GM18907 (cell line): ENCODE measurements at regions not wholly inside any gene's neighbourhood (a gene's known extent, or its start where the extent isn't known, plus 50 kb on each side); places are given as distances from the start of the nearest gene placed in this dataset.

ENCODE experiments used
- ATAC-seq: cut with Tn5 transposase; IDR thresholded peaks from one replicate; pipeline ENCODE4 v1.9.1; 2021; ENCODE audit warnings: mild to moderate bottlenecking, moderate library complexity; ENCODE audit not compliant: unreplicated experiment

DNA sequence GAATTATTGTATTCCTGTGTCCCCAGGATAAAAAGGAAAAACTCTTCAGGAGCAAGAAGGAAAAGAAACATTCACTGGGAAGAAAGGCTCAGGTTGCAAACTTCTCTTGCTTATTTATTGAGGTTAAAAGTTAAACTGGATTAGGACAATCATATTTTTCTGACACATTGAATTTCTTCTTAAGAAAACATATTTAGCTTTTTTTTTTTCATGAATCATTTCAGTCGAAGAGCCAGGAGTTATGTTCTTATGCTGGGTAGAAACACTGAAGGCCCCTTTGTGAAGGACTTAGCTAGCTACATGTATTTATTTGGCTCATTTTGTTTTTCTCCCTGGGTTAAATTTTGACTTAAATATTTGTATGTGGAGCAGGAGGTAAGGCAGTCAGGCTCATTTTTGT is 434.0 kb downstream of the KLF5 start:
- no peak for ATAC-seq

DNA sequence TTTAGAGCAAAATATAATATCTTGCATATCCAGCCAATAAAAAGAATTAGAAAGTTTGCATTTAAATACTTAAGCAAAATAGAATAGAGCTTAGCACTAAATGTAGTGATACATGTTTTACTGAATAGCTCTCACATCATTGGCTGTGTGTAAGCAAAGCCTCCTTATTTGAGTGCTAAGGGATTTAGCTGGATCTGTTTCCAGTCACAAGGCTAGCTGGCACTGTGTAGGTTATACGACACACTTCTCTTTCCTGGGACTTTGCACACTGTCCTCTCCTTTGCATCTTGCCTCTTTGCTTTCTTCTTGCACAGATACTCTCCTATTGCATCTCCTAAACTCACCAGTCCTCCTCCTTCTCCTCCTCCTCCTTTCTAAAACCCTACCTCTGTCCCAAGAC is 423.8 kb downstream of the KLF5 start:
- no peak for ATAC-seq

DNA sequence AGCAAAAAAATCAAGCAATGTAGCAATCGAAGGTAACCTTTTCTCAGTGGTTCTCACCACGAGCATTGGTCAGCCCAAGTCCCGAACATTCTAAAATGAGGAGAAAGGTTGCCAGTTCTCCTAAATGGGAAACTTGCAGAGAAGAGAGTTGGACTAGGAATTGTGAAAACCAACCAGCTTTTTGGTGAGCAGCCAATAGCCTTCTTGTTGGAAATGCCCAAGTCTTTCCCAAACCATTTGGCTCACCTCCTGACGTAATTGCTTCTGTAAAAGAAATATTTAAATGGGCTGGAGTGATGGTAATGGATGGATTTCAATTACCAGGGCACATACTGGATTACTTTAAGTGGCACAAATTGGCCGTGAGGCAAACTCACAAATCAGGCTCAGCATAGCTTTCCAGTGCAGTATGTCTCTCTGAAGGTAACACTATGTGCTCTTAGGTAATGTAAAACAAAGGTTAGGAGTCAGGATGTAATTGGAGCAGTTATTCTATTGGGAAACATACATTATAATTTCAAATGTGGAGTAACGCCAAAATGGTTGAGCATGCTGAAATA is 423.2 kb downstream of the KLF5 start:
- ATAC-seq = no peak

DNA sequence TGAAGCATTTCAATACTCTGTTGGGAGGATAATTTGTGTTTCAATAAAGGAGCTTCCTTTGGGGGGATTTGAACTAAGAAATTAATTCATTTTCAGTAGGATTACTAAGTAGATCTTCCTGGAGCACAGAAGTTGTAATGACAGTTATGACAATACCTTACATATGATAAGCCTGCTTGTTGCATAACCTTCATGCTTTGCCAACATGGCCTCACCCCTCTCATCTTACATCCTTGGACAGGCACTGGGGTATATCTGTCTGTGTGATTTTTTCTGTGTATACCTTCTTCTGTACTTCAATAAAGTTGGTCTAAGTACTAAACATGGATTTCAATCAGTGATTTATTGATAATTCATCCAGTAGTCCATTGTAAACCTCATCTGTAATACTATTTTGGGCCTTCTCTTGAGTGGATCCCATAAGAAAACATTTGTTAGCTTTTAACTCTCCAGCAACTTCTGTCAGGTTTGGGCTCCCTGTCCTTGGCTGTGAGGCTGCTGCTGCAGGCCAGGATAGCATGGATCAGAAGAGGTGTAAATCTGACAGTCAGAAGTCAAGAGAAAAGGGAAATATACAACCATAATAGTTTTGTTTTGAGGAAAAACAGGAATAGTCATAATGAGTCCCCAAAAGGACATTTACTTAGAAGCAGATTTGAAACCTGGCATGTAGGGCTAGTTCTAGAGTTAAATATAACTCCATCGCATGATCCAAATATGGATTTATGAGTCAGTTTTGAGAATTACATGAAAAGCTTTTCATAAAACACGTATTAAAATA is 422.2 kb downstream of the KLF5 start:
- no peak for ATAC-seq

DNA sequence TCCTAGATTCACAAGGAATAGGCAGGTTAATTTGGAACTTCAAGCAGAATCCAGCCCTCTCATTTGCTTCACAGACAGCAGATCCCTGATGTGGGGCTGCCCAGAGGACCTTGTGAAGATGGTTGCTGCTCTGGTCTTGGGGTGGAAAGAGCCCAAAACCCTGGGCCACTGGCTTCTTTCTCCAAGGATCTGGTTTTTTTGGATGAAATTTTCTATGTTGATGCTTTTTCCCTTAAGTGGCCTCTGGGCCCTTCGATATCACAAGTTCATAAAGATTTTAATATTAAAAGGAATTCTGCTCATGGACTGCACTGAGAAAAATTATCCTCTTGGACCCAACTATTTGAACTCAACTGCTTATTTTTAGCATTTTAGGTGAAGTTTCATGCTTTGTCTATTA is 421.1 kb downstream of the KLF5 start:
- ATAC-seq = no peak

DNA sequence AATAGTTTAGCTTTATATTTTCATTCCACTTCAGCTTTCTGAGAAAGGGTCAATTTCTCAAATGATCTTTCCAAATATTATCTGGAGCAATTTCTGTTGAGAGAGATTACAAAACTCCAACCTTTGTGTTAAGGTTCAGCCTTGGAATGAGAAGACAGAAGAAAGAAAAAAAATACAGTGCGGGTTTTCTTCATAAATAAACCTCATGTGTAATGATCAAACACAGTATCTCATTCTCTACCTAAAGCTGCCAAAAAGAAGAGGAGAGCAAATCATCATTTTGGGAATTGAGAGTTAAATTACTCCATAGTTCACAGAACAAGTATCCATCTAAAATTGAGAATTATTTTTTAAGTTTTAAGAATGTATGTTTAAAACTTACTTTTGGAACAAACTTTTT is 420.5 kb downstream of the KLF5 start:
- no peak for ATAC-seq

DNA sequence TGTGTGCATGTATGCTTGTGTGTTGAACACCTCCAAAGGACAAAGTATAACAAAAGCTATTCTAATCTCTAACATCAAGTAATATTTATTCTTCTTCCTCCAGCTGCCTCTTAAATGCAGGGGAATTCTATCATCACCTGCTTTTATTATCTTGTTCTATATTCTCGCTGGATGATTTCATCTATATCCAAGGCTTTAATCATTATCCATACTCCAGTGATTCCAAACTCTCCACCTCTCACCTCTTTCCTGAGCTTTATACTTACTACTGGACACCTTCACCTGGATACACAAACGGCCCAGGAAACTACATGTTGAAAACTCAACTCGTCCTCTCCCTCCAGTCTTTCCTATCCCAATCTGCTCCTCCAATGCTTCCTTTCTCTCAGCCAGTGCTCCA is 418.6 kb downstream of the KLF5 start:
- ATAC-seq = no peak

DNA sequence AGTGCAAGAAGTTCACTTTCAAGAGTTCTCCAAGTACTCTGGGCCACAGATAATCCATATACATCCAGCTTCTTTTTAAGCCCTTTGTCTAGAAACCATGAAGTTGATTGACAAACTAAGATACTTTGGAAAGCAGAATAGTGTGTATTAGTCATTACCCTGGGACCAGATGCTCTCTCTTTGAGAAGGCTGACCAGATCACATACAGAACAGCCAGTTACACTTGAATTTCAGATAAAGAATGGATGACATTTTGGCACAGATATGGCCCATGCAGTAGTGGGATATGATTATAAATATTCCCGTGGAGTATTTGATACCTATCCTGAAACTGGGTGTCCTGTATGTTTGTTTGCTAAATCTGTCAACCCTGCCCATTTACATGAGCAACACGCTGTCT is 414.2 kb downstream of the KLF5 start:
- no peak for ATAC-seq

DNA sequence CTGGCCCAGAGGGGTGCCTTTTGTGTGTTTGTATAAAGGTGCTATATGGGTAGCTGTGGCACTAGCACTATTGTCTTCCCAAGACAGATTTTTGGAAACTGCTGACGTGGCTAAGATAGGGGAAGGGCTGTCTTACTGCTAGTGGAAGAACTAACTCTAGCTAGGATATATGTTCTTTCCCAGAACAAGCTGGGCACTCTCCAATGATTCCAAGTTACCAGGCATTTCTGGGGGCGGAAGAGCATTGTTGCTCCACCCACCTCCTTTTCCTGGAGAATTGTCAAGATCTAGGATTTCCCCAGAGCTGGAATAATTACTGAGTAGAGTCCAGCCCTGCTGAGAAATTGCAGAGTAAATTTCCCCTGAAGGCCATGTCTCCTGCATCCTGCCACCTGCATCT is 408.3 kb downstream of the KLF5 start:
- ATAC-seq = no peak

DNA sequence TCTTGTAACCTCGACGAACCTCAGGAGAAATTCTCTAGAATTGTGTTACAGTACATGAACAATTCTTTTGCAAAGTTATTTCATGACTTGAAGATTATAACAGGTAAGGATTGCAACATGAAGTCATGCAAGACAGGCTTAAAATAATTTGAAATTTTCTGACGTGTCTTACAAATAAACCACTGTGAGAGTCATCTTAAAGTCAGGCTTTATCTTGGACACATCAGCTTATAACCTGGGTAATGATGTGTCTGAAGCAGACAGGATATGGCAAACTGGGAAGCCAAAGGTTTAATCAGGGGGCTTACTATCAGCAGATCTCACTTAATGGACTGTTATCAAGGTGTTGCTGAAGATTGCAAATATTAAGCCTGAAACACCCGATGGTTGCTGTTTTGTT is 407.8 kb downstream of the KLF5 start:
- no peak for ATAC-seq

DNA sequence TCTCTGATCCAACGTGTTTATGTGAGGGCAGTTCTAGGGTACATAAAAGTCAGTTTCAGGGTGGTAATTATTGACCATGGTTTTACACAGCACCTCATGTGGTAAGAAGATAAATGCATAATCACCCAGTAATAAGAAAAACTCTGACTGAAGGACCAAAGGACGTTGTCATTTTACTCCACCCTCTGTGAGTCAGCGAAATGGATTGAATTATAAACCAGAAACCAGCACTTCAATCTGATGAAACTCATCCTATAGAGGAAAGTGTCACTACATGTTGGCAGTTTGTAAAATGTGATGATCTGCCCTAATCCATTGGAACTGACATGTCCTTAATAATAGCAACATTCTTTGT is 406.8 kb downstream of the KLF5 start:
- no peak for ATAC-seq

DNA sequence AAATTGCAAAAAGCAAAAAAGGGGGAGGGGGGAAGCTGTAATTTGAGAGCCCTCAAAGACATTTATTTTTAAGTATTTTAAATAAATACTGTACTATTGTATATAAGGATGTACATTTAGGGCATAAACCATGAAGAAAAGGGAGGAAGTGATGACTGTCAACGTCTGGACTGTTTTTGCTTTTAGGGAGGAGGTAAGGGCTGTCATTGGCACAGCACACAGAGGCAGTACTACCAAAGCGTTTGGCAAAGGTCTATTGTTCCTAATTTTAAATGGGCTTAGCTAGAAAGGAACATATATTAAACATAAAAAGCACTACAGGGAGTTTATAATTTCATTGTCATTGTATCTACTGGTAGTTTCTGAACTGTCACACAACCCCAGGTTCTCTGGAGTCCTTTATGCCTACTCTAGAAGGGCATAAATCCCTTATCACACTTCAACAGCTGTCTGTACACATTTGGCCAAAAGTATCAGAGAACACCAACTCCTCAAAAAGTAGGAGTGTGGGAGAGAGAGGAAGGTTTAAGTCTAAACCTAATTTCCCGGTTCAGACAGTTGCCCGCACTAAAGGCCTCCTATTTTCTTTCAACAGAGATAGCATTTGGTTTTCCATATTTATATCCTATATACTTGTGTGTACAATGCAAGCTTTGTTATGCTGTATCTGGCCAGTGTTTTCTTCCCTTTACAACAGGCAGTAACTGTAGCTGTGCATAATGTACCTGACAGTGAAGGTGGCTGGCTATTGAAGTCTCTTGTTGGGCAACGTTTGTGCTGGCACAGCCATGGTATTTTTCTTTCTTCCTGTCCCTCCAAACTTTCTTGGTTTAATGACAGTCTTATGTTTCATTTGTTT is 406.2 kb downstream of the KLF5 start:
- no peak for ATAC-seq

DNA sequence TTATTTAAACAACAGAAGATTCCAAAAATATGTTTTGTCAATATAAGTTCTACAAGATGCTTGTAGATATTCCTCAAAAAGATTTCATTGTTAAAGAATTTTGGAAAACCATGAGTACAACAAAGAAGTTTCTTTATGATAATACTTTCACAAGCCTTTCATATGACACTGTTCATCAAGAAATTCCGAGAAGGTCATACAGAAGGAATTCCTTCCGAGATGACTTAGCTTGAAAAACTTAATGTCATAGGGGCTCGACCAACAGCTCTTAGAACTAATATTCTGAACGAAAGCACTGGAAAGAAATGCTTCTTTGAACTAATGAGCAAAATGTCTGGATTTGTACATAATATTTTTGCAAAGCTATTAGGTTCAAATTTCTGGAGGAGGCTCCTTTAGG is 403.4 kb downstream of the KLF5 start:
- ATAC-seq = no peak

DNA sequence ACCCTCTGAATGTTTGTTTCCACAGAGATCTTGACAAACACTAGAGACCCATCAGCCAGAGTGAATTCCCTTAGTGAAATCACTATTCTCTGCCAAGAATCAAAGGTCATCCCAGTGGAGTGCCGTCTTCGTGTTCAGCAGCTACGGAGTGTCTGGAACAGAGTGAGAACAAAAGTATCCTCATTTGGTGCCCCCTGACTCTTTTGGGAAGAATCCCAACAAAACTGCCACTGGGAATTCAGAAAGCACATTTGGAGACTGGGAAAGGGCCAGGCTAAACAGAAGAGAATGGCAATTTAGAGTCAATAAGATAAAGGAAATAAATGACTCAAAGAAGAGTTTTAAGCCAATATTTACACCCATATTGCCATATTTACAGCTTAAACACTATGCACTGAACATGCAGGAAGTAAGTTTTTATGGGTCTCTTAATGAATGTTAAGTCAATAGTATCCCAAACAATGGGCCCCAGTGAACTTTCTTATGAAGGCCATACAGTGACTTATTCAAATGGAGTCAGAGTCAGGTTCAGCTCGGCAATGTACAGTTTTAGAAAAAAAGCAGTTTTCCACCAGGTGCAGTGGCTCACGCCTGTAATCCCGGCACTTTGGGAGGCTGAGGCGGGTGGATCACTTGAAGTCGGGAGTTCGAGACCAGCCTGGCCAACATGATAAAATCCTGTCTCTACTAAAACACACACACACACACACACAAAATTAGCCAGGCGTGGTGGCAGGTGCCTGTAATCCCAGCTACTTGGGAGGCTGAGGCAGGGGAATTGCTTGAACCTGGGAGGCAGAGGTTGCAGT is 392.6 kb downstream of the KLF5 start:
- ATAC-seq = no peak

DNA sequence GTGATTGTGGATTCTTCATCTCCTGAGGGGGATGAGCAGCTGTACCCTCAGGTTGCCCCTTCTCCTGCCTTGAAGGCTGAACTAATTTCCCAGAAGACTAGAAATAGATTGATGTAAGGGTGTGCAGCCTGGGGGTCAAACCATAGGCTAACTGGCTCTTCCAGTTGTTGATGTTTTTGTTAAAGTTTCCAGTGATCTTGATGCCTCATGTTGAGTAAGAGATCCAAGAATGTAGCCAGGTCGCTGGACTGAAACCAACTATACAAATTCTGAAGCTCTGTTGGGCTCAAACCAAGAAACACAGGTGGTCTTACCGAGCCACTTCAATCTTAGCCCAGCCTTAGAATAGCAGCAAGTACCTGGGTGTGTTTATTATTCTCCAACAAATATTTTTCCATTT is 391.8 kb downstream of the KLF5 start:
- no peak for ATAC-seq

DNA sequence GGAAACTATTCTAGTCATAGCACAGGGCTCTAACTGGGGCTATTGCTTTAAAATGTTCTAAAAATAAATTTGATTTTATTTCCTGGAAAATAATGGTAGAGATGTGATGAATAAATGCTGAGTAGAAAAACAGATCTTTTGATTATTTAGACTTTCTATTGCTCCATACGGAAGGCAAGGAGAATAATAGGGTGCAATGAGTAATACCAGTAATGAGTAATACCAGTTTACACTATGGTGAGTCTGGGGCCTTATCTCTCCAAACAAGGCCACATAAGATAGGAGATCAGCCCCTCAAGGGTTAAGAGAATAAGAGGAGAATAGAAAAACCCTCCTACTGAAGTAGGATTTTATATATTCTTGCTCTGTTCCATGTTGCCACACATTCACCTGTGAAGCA is 390.4 kb downstream of the KLF5 start:
- ATAC-seq = no peak

DNA sequence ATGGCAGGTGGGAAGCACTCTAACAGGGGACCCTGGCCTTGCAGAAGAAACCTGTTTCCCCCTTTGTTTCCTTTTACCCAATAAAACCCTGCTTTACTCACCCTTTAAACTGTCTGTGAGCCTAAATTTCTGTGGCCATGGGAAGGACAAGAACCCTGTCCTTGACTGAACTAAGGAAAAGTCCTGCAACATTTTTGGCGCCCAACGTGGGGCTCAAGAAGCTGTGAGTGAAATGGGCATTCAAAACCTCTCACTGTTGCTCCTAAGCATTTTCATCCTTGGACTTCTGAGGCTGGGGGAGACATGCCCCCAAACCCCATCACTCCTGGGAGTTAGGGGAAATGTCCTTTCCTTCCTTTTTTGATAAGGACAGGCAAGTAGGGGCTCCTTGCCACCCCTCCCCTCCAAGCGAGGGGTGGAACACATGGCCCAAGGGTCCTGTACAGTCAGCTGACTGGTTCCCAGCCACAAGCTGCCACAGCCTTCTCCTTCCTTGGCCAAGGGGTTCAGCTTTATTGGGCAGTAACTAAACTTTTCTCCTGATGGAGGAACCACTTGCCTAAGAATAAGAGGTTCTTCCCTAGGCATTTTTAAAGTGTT is 381.6 kb downstream of the KLF5 start:
- no peak for ATAC-seq

DNA sequence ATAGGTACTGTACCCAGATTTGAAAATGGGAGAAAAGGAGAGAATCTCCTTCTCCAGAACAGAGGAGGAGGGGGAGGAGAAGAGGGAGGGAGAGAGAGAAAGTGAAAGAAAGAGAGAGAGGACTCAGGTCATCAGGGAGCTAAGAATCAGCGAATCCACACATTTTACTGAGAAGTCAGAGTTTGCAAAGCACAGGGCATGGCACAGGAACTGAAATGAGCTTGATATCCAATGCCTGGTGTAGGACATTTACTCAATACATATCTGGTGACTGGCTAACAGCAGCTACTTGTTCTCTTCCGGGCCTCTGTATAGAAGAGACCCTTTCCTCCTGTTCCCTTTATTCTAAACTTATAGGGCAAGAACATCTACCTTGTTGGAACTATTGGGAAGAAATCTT is 375.1 kb downstream of the KLF5 start:
- no peak for ATAC-seq

DNA sequence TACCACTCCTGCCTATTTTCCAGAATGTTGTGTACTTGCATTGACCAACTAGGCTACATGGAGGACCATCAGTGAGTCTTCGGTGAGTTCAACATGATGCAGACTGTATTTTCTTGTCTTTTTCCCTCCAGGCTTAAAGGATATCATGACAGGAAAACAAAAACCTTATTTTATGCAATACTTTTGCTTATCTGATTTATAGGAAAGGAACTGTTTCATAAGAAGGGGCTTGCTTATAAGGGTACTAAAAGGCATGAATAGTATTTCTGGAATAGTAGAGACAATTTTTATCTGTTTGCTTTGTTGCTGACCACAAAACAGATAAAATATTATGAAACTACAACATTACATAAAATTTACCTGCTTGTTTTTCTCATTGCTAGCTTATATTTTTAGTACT is 374.7 kb downstream of the KLF5 start:
- ATAC-seq = no peak

DNA sequence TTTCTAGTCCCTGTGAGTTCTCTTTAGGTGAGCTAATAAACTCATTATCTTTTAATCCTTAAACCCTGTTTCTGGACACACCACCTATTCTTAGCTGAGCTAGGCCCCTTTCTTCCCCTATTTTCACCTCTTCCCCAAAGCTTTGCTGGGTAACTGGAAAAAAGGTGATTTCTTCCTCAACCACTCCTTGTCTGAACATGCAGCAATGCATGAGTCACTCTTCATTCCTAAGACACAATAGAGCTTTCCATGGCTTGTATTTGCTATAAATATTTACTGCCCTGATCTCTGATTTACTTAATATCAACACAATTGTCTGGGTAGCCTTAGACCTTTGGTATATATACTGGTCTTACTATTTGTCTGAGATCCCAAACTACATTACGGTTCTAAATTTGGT is 370.9 kb downstream of the KLF5 start:
- ATAC-seq = no peak

DNA sequence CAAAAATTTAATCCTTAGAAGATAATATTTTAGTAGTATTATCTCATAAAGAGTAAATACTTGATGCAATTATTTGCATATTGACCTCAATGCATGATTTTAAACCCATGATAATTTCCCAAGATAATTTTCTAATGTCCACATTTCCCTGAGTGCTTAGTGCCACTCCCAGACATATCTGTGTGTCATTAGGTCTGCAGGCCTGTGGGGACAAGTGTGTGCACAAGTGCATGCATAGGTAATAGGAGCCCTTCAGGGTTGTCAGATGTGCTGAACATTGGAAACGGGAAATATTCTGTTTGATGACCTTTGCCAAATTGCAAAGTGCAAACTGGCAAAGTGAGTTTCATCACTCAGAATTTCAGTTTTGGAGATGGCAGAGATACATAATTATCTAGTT is 369.9 kb downstream of the KLF5 start:
- no peak for ATAC-seq
